Esophagus muscularis mucosa (tissue), 4 donors: ENCODE measurements at regions not wholly inside any gene's neighbourhood (a gene's known extent, or its start where the extent isn't known, plus 50 kb on each side); places are given as distances from the start of the nearest gene placed in this dataset.

Source experiments
- DNase-seq: peaks from one replicate; pipeline ENCODE4 v3.0.0-alpha.2; 2017; ENCODE audit errors: extremely low spot score
- H3K27ac ChIP-seq, 4 donors: fragments of 200-600 bp; sonication (generic); replicated peaks in 1 of 4; 1 replicate in 3 of 4; 2 replicates in 1 of 4; pipeline ENCODE4 v1.5.1; 2016 to 2019; ENCODE audit warnings: mild to moderate bottlenecking in 1 of 4
- H3K27me3 ChIP-seq, 4 donors: fragments of 200-600 bp; sonication (generic); one replicate each; pipeline versions ENCODE4 v1.5.1 to v1.6.0; 2016 to 2019
- H3K36me3 ChIP-seq, 4 donors: fragments of 200-600 bp; sonication (generic); one replicate each; pipeline ENCODE4 v1.5.1; 2016 to 2019
- H3K4me1 ChIP-seq, 4 donors: fragments of 200-600 bp; sonication (generic); one replicate each; pipeline ENCODE4 v1.5.1; 2016 to 2019
- H3K4me3 ChIP-seq, 4 donors: fragments of 200-600 bp; sonication (generic); 1 replicate in 2 of 4; 2 replicates in 2 of 4; pipeline ENCODE4 v1.5.1; 2016 to 2019; ENCODE audit warnings: mild to moderate bottlenecking in 4 of 4, moderate library complexity in 1 of 4
- H3K9me3 ChIP-seq, 4 donors: fragments of 200-600 bp; sonication (generic); 1 replicate in 3 of 4; 2 replicates in 1 of 4; pipeline ENCODE4 v1.5.1; 2016 to 2019
- CTCF ChIP-seq, 3 experiments: fragments of 200-600 bp in 2 of 3; fragments of 450-650 bp in 1 of 3; sonication (generic) in 2 of 3; IDR thresholded peaks; one replicate each; pipeline ENCODE4 v1.5.1; 2017 to 2019; ENCODE audit warnings: antibody characterized with exemption in 3 of 3, mild to moderate bottlenecking in 2 of 3, moderate library complexity in 1 of 3
- EP300 ChIP-seq: sonication (generic); formaldehyde crosslinking; IDR thresholded peaks from one replicate; pipeline ENCODE4 v1.6.1; 2017; ENCODE audit warnings: antibody characterized with exemption
- POLR2A ChIP-seq: fragments of 450-650 bp; IDR thresholded peaks from one replicate; pipeline ENCODE4 v1.6.1; 2017; ENCODE audit warnings: antibody characterized with exemption, moderate library complexity, mild to moderate bottlenecking, low read depth
- POLR2AphosphoS5 ChIP-seq, 2 donors: sonication (generic); formaldehyde crosslinking; IDR thresholded peaks; one replicate each; pipeline ENCODE4 v1.6.1; 2017; ENCODE audit warnings: antibody characterized with exemption in 2 of 2
- WGBS: methylation state at CpG from one replicate; pipeline ENCODE4 v1.1.5; 2018; 5-methylcytosine and 5-hydroxymethylcytosine counted together
- intact Hi-C: fragments of 100-400 bp; cut with DNase I; formaldehyde crosslinking; loops from one replicate; pipeline ENCODE4 v1.15.1; 2023

GRCh38 chr14:21995332-21995731 lies 321.7 kb upstream of the OR4E1 start:
- H3K4me3 ChIP-seq: no peak overlapping the region
- DNase-seq: no peak
- H3K4me1 ChIP-seq: no peaks in the 10 kb centered on the region
- H3K36me3 ChIP-seq: no peaks in the 10 kb centered on the region
- no peak for TF ChIP-seq EP300
- TF ChIP-seq POLR2A: no peak
- TF ChIP-seq POLR2AphosphoS5 (IDR thresholded peaks at IDR 0.05): no peak
- no peak for TF ChIP-seq CTCF (IDR thresholded peaks at IDR 0.05)
- H3K27ac ChIP-seq: no peak overlapping the region
- intact Hi-C loops: no loop called here
- peaks cover 0 to 5% (median 0%) of the 10 kb centered on the region in 4 donors for H3K27me3 ChIP-seq
- H3K9me3 ChIP-seq: no peaks in the 10 kb centered on the region

DNA sequence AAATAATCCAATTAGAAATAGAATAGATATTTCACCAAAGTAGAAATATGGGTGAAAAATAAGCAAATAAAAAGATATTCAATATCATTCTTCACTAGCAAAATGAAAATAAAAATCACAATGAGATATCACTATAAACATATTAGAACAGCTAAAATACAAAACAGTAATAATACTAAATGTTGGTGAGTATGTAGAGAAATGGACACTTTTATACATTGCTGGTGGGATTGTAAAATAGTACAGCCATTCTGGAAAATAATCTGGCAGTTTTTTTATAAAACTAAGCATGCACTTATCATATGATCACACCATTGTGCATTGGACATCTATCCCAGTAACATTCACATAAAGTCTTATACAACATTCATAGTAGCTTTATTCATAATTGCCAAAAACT lies 320.2 kb upstream of the OR4E1 start:
- Histone ChIP-seq H3K4me3 (no peak overlapping the region), H3K9me3 (no peaks in the 10 kb centered on the region), H3K4me1 (no peaks in the 10 kb centered on the region), H3K27me3 (peaks cover 0 to 5% (median 0%) of the 10 kb centered on the region in 4 donors), H3K36me3 (no peaks in the 10 kb centered on the region), H3K27ac (no peak overlapping the region)
- no peak for DNase-seq
- TF ChIP-seq EP300: no peak
- no peak for TF ChIP-seq CTCF (IDR thresholded peaks at IDR 0.05)
- TF ChIP-seq POLR2AphosphoS5 (IDR thresholded peaks at IDR 0.05): no peak
- TF ChIP-seq POLR2A: no peak
- intact Hi-C loops: no loop called here

DNA sequence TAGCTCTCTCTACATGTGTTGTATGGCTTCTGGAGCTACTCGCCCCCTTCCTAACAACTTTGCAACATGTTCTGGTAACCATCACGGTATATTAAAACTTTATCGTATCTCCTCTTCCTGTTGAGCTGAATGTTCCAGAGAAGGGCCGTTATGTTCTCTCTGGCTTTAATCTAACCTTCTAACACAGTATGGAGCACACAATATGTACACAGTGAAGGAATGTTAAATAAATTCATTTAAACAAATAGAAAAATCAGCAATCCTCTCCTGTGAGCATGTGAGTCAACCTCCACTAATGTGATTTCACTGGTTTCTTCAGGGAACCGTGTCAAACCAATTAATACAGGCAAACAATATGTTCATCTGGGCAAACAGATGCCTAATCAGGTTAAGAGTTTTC lies 319.5 kb upstream of the OR4E1 start:
- WGBS: 87% methylated on average over 5 of the region's 5 CpGs
- H3K4me1 ChIP-seq: no peaks in the 10 kb centered on the region
- no peak for TF ChIP-seq EP300
- no peak for TF ChIP-seq POLR2A
- no peak for TF ChIP-seq POLR2AphosphoS5 (IDR thresholded peaks at IDR 0.05)
- no peak for TF ChIP-seq CTCF (IDR thresholded peaks at IDR 0.05)
- DNase-seq: no peak
- no peaks in the 10 kb centered on the region for H3K9me3 ChIP-seq
- H3K27me3 ChIP-seq: peaks cover 0 to 5% (median 0%) of the 10 kb centered on the region in 4 donors
- H3K27ac ChIP-seq: no peak overlapping the region
- intact Hi-C loops: no loop called here
- H3K36me3 ChIP-seq: no peaks in the 10 kb centered on the region
- no peak overlapping the region for H3K4me3 ChIP-seq

GRCh38 chr14:21991130-21991529 lies 317.5 kb upstream of the OR4E1 start:
- TF ChIP-seq POLR2A (no peak), POLR2AphosphoS5 (IDR thresholded peaks at IDR 0.05) (no peak), EP300 (no peak), CTCF (IDR thresholded peaks at IDR 0.05) (no peak)
- Histone ChIP-seq H3K9me3 (no peaks in the 10 kb centered on the region), H3K27me3 (peaks cover 0 to 5% (median 0%) of the 10 kb centered on the region in 4 donors), H3K27ac (no peak overlapping the region), H3K4me3 (no peak overlapping the region), H3K4me1 (no peaks in the 10 kb centered on the region), H3K36me3 (no peaks in the 10 kb centered on the region)
- DNase-seq: no peak
- intact Hi-C loops: no loop called here
- WGBS: 63% methylated on average over 2 of the region's 2 CpGs

- Histone ChIP-seq H3K4me1 (no peaks in the 10 kb centered on the region), H3K4me3 (no peak overlapping the region), H3K27me3 (peaks cover 0 to 5% (median 0%) of the 10 kb centered on the region in 4 donors), H3K27ac (no peak overlapping the region), H3K36me3 (no peaks in the 10 kb centered on the region), H3K9me3 (no peaks in the 10 kb centered on the region)
- intact Hi-C loops: no loop called here
- peak in 2 of 3 experiments; percentile 9 to 46 for TF ChIP-seq CTCF (IDR thresholded peaks at IDR 0.05)
- TF ChIP-seq EP300: no peak
- TF ChIP-seq POLR2AphosphoS5 (IDR thresholded peaks at IDR 0.05): no peak
- TF ChIP-seq POLR2A: no peak
- no peak for DNase-seq
- 19% methylated on average over 2 of the region's 2 CpGs for WGBS
Observed at GRCh38 chr14:21990116-21990515, 316.5 kb upstream of the OR4E1 start.
